DMS53 treated with DMSO at 0.1 percent for 48 hours (cell line): ENCODE measurements at regions not wholly inside any gene's neighbourhood (a gene's known extent, or its start where the extent isn't known, plus 50 kb on each side); places are given as distances from the start of the nearest gene placed in this dataset.

ENCODE experiments used
- DNase-seq: peaks from one replicate; lab custom pipeline; 2025; ENCODE audit not compliant: unreplicated experiment; lab: John Stamatoyannopoulos, UW

DNA sequence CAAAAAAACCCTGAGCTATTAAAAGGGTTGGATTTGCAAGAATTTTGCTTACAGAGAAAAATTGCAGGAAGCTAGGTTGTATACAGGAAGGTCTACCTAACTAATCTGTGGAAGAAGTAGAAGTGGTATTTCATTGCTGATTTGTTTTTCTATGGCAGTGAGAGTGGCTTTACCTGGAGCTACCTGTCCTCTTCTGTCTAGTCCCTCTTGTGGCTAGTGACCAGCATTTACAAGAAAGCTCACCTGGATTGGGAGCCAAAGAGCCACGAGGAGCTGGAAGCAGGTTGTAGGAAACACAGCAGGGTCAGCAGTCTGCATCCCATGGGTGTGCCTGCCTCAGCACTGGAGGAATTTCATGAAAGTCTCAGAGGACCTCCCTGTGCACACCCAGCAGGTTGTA is 120.3 kb upstream of the RALGAPA2 start:
- no peak for DNase-seq

GRCh38 chr20:20831794-20832193 is 119.3 kb upstream of the RALGAPA2 start:
- no peak for DNase-seq

- DNase-seq = no peak
Observed at GRCh38 chr20:20829681-20830080, 117.2 kb upstream of the RALGAPA2 start.

DNA sequence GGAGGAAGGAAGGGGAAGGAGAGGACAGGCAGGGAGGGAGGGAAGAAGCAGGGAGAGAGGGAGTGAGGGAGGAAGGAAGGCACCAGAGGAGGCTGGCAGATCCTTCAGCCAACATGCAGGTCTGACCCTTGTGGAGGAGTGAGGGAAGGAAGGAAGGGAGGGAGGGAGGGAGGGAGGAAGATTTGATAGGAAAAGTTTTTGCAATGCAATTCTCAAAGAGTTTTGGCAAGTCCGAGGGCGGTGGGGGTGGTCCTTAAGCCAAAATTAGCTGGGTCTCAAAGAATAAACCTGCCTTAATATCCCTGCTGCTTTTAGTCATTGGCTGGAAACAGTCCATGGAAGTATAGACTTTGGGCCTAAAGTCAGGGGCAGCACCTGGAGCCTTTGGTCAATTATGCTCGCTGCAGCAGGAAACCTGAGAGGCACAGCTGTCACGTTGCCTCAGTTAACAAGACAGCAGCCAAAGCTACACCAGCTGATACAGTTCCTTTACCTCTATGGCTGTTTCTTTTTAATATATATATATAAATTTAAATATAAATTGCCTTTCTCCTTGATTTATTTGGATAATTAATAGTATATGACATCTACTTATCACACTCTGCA is 115.7 kb upstream of the RALGAPA2 start:
- DNase-seq = no peak

GRCh38 chr20:20824924-20825584 is 112.6 kb upstream of the RALGAPA2 start:
- peak; percentile 21 for DNase-seq

DNA sequence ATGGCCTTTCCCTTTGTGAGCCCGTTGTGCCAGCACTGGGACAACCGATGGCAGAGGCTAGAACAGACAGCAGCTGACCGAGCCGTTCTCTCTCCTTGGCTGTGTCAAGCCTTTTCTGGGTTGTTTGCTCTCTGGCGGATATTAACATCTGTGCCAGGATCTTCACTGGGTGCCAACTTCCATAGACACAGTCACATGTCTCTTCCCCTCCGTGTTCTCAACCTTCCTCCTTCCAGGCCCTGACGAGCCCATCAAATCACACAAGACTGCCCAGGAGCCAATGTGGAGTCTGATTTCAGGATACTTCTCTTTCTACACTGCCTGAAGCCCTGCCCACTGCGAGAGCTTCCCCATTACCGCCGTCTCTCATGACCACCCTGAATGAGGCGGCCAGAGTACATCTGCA is 111.0 kb upstream of the RALGAPA2 start:
- DNase-seq = no peak

- no peak for DNase-seq
Observed at GRCh38 chr20:20821484-20822260, 109.2 kb upstream of the RALGAPA2 start.

- no peak for DNase-seq
Observed at GRCh38 chr20:20820785-20821483, 108.5 kb upstream of the RALGAPA2 start.

DNA sequence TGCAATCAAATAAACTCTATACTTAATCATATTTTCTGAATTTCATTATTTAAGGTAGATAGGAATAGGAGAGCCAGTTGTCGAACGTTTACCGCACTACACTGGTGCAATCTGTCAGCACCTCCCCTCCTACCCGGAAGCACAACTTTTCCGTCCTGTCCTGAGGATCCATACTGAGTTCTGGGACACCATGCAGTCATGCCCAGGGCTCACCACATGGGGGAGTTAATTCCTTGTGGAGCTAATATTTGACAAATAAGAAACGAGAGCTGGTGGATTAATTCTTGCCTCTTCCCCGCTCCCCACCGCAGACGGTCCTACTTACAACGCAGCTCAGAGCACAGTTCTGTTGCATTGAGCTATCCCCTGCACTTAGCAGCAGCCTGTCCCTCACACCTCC is 107.7 kb upstream of the RALGAPA2 start:
- DNase-seq = no peak

GRCh38 chr20:20816969-20817755 is 104.7 kb upstream of the RALGAPA2 start:
- DNase-seq = no peak

DNA sequence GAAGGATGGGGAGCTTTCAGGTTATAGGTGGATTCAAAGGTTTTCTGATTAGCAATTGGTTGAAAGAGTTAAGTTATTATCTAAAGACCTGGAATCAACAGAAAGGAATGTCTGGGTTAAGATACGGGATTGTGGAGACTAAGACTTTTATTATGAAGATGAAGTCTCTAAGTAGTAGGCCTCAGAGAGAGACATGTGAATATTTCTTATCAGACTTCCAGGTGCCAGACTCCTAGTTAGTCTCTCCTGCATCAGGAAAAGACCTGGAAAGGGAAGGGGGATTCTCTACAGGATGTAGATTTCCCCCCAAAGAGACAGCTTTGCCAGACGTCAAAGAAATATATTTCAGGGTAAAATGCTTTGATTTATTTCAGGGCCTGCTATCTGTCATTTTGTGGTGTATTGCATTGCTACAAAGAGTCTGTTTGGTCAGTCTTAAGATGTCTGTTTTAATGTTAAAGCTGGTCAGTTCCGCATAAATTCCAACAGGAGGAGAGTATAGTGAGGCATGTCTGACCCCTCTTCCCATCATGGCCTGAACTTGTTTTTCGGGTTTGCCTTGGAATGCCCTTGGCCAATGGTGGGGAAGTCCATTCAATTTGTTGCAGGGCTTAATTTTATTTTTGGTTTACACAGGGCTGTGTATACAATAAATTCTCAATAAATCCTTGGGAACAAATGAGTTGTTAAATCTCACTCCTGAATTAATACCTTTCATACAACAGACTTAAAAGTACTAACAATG is 103.4 kb upstream of the RALGAPA2 start:
- no peak for DNase-seq

GRCh38 chr20:20814685-20815084 is 102.2 kb upstream of the RALGAPA2 start:
- DNase-seq = no peak

DNA sequence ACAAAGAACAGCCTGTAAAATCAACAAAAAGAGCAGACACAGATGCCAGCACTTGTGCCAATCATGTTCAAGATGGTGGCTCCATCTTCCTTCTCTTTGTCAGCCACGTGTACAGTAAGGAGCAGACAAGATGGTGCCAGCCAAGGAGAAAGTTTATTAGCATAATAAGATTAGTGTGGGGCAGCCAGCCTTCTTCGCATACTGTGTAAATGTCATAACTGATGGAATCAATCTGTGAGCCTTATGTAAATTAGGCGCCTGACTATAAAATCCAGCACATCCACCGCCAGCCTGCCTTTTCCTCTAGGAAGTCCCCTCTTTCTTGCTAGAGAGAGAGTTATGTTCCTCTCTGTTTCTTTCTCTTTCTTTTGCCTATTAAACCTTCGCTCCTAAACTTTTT is 99.7 kb upstream of the RALGAPA2 start:
- no peak for DNase-seq

DNA sequence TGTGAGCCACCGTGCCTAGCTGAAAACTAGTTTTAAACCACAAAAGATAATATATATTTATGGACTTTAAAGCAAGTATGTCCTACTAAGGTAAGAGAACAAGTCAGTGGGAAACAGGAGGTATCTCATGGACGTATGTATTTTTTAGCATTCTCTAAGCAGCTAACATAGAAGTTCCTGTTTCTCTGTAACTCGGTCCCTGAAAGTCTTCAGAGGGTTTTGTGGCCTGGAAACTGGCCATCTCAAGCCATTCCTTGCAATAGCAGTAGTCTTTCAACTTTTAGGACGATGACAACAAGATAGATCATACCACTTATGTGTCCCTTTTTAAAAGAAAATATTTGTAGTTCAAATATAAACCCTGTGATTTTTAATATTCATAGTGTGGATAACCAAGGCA is 95.6 kb upstream of the RALGAPA2 start:
- no peak for DNase-seq

DNA sequence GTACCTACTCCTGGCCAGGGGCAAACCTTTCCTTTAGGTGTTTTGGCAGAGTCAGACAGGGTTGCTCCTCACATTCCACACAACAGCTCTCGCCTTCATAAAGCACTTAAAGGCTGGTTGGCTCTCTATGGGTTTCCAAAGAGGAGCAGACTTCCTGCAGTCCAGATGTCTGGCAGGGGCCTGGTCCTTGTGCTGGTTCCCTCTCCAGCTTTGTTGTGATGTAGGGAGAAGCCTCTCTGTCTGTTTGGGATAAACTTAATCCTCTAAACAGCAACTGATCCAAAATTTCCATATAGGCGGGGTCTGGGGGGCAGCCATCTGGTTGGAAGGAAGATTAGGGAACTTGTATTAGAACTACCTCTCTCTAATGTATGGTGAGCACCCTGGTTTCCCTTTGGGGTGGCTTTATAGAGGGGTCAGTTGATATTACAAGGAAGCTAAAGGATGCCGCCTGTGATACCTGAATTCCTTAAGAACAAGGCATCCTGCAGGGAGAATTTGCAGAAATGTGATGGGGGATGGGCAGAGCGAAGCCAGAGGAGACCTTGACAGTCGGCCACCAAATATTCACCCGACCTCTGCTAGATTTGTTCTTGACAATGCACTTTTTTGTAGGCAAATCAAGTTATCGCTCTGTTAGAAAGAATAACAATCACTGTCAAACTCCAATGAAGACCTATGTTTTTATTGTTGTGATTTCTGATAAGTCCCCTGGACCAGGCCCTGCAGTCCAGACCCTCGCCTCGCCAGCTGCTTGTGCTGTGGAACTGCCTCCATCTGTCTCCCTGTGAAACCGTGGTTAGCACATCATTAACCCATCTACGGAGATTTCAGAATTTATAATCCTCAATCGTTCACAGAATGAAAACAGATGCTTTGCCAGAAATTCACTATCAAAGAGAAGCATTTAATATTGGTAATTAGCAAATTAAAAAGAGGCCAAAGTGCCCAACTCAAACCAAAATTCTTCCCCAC is 94.0 kb upstream of the RALGAPA2 start:
- DNase-seq = no peak

DNA sequence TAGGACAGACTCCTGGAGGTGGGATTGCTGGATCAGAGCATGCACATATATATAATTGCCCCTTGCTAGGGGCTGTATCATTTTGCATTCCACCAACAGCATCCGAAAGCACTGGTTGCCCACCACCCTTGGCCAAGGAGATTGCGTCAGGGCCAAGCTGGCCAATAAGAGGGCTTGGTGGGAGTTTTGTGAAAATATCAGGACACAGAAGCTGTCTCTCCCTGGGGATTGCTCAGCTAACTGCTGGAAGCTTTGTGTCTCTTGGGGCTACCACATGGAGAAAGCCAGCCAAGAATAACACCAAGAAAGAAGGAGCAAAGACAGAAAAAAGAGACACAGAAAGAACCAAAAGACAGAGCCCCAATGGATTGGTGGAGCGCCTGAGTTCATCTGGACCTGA is 90.6 kb upstream of the RALGAPA2 start:
- no peak for DNase-seq

- no peak for DNase-seq
Observed at GRCh38 chr20:20802328-20802727, 89.9 kb upstream of the RALGAPA2 start.

DNA sequence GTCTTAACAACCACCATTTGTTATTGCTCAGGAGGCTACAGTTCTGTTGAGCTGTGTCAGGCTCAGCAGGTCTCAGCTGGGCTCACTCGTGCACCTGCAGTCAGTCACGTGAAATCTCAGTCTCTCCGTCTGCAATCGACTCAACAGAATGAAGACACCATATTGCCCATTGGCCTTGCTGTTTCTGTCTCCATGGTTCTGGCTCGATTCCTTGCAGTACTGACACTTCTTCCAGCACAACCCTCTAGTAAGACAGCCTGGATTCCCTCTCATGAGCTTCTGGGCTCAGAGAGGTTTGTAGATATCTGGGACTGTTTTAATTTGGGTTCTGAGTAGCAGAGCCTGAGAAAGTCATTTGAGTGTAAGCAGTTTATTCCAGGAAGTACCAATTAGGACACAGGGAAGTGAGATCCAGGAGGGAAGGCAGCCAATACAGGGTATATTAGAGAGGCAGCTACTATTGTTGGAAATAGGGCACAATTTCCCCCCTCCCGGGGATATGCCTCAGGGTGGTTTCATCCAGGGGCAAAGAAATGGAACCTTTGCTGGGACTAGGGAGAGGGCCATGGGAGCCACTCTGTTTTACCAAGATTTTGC is 87.4 kb upstream of the RALGAPA2 start:
- DNase-seq = no peak
